SK-N-SH treated with all-trans-retinoic acid at 6 μM for 48 hours (cell line): ENCODE measurements at regions not wholly inside any gene's neighbourhood (a gene's known extent, or its start where the extent isn't known, plus 50 kb on each side); places are given as distances from the start of the nearest gene placed in this dataset.

Experiments used
- ATAC-seq: fragments of 200-7000 bp; cut with Tn5 transposase; 3 replicates; pipeline ENCODE4 v1.9.1; 2020; ENCODE audit warnings: mild to moderate bottlenecking, moderate library complexity
- ARNTL ChIP-seq: fragments of 450-650 bp; formaldehyde crosslinking; IDR thresholded peaks from 2 replicates; pipeline ENCODE4 v1.5.0; 2020; ENCODE audit warnings: low read depth, mild to moderate bottlenecking, moderate library complexity, borderline replicate concordance
- BACH2 ChIP-seq: fragments of 250-450 bp; sonication (Bioruptor Pico); IDR thresholded peaks from 2 replicates; pipeline ENCODE4 v1.9.0; 2021; ENCODE audit warnings: mild to moderate bottlenecking, borderline replicate concordance
- ESRRG ChIP-seq: fragments of 250-450 bp; sonication (Bioruptor Pico); IDR thresholded peaks from 2 replicates; pipeline ENCODE4 v1.6.1; 2021; ENCODE audit warnings: mild to moderate bottlenecking
- GLIS3 ChIP-seq: fragments of 250-450 bp; sonication (Bioruptor Pico); IDR thresholded peaks from 2 replicates; pipeline ENCODE4 v1.5.0; 2020; ENCODE audit warnings: mild to moderate bottlenecking, moderate library complexity
- ISL1 ChIP-seq: fragments of 250-450 bp; sonication (Bioruptor Pico); IDR thresholded peaks from 2 replicates; pipeline ENCODE4 v2.1.2; 2022; ENCODE audit warnings: mild to moderate bottlenecking, moderate library complexity
- PPARA ChIP-seq: fragments of 250-450 bp; sonication (Bioruptor Pico); IDR thresholded peaks from 2 replicates; pipeline ENCODE4 v1.5.0; 2020; ENCODE audit warnings: mild to moderate bottlenecking, borderline replicate concordance
- RARB ChIP-seq: fragments of 250-450 bp; sonication (Bioruptor Pico); IDR thresholded peaks from 2 replicates; pipeline ENCODE4 v1.8.0; 2021; ENCODE audit warnings: mild to moderate bottlenecking, moderate library complexity
- SNAI2 ChIP-seq: fragments of 250-450 bp; sonication (Bioruptor Pico); IDR thresholded peaks from 2 replicates; pipeline ENCODE4 v1.5.0; 2020; ENCODE audit warnings: mild to moderate bottlenecking, moderate library complexity
- TCF4 ChIP-seq: fragments of 250-450 bp; sonication (Bioruptor Pico); IDR thresholded peaks from 2 replicates; pipeline ENCODE4 v1.8.0; 2021; ENCODE audit warnings: mild to moderate bottlenecking, moderate library complexity, borderline replicate concordance
- TOX ChIP-seq: fragments of 250-450 bp; sonication (Bioruptor Pico); IDR thresholded peaks from 2 replicates; pipeline ENCODE4 v1.8.0; 2021; ENCODE audit warnings: mild to moderate bottlenecking, moderate library complexity, borderline replicate concordance
- ZC3H10 ChIP-seq: fragments of 250-450 bp; sonication (Bioruptor Pico); IDR thresholded peaks from 2 replicates; pipeline ENCODE4 v1.5.1; 2021; ENCODE audit warnings: mild to moderate bottlenecking, moderate library complexity
- ZFP3 ChIP-seq: fragments of 250-450 bp; sonication (Bioruptor Pico); IDR thresholded peaks from 2 replicates; pipeline ENCODE4 v1.5.0; 2020; ENCODE audit warnings: mild to moderate bottlenecking, moderate library complexity
- ZFP30 ChIP-seq: fragments of 450-650 bp; formaldehyde crosslinking; IDR thresholded peaks from 2 replicates; pipeline ENCODE4 v1.5.0; 2022; ENCODE audit warnings: mild to moderate bottlenecking, moderate library complexity
- ZNF565 ChIP-seq: fragments of 450-650 bp; formaldehyde crosslinking; conservative IDR thresholded peaks from 2 replicates; pipeline ENCODE4 v1.5.0; 2020; ENCODE audit warnings: low read depth, mild to moderate bottlenecking, moderate library complexity
- ZNF70 ChIP-seq: fragments of 450-650 bp; formaldehyde crosslinking; IDR thresholded peaks from 2 replicates; pipeline ENCODE4 v1.5.0; 2020; ENCODE audit warnings: mild to moderate bottlenecking, moderate library complexity
- ZNF8 ChIP-seq: fragments of 450-650 bp; formaldehyde crosslinking; IDR thresholded peaks from 2 replicates; pipeline ENCODE4 v1.5.0; 2020; ENCODE audit warnings: mild to moderate bottlenecking, moderate library complexity
- TF ChIP-seq, protein P1 (sequence below): fragments of 250-450 bp; sonication (Bioruptor Pico); IDR thresholded peaks from 2 replicates; pipeline ENCODE4 v1.5.1; 2020; ENCODE audit warnings: low read depth, mild to moderate bottlenecking, moderate library complexity
- TF ChIP-seq, protein P2 (sequence below): fragments of 250-450 bp; sonication (Bioruptor Pico); IDR thresholded peaks from 2 replicates; pipeline ENCODE4 v1.5.1; 2021; ENCODE audit warnings: mild to moderate bottlenecking, moderate library complexity
- TF ChIP-seq, protein P3 (sequence below): fragments of 250-450 bp; sonication (Bioruptor Pico); IDR thresholded peaks from 2 replicates; pipeline ENCODE4 v1.5.0; 2020; ENCODE audit warnings: mild to moderate bottlenecking, moderate library complexity
- TF ChIP-seq, protein P4 (sequence below): fragments of 250-450 bp; sonication (Bioruptor Pico); IDR thresholded peaks from 2 replicates; pipeline ENCODE4 v1.8.0; 2020; ENCODE audit warnings: mild to moderate bottlenecking, moderate library complexity, borderline replicate concordance

DNA sequence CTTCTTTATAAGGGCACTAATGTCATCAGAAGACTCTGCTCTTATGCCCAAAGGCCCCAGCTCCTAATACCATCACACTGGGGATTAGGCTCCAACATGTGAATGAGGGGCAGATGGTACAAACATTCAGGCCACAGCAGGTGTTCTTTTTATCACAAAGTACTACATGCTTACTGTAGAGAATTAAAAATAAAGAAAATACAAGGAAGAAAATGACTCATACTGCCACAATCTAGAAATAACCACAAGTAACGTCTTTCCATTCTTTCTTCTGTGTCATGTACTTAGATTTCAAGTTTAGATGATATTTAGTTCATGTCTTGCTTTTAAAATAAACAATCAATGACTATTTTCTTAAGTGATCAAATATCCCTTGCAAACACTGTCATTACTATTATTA lies 100.3 kb upstream of the NEDD4L start:
- TF ChIP-seq GLIS3 (CRISPR knock-in tag) (no peak), ZFP30 (no peak), PPARA (no peak), TCF4 (CRISPR knock-in tag) (no peak)
- TF ChIP-seq, protein P1, sequence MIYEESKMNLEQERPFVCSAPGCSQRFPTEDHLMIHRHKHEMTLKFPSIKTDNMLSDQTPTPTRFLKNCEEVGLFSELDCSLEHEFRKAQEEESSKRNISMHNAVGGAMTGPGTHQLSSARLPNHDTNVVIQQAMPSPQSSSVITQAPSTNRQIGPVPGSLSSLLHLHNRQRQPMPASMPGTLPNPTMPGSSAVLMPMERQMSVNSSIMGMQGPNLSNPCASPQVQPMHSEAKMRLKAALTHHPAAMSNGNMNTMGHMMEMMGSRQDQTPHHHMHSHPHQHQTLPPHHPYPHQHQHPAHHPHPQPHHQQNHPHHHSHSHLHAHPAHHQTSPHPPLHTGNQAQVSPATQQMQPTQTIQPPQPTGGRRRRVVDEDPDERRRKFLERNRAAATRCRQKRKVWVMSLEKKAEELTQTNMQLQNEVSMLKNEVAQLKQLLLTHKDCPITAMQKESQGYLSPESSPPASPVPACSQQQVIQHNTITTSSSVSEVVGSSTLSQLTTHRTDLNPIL (CRISPR knock-in tag), result no peak
- TF ChIP-seq, protein P2, sequence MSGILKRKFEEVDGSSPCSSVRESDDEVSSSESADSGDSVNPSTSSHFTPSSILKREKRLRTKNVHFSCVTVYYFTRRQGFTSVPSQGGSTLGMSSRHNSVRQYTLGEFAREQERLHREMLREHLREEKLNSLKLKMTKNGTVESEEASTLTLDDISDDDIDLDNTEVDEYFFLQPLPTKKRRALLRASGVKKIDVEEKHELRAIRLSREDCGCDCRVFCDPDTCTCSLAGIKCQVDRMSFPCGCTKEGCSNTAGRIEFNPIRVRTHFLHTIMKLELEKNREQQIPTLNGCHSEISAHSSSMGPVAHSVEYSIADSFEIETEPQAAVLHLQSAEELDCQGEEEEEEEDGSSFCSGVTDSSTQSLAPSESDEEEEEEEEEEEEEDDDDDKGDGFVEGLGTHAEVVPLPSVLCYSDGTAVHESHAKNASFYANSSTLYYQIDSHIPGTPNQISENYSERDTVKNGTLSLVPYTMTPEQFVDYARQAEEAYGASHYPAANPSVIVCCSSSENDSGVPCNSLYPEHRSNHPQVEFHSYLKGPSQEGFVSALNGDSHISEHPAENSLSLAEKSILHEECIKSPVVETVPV (CRISPR knock-in tag), result no peak
- TF ChIP-seq, protein P3, sequence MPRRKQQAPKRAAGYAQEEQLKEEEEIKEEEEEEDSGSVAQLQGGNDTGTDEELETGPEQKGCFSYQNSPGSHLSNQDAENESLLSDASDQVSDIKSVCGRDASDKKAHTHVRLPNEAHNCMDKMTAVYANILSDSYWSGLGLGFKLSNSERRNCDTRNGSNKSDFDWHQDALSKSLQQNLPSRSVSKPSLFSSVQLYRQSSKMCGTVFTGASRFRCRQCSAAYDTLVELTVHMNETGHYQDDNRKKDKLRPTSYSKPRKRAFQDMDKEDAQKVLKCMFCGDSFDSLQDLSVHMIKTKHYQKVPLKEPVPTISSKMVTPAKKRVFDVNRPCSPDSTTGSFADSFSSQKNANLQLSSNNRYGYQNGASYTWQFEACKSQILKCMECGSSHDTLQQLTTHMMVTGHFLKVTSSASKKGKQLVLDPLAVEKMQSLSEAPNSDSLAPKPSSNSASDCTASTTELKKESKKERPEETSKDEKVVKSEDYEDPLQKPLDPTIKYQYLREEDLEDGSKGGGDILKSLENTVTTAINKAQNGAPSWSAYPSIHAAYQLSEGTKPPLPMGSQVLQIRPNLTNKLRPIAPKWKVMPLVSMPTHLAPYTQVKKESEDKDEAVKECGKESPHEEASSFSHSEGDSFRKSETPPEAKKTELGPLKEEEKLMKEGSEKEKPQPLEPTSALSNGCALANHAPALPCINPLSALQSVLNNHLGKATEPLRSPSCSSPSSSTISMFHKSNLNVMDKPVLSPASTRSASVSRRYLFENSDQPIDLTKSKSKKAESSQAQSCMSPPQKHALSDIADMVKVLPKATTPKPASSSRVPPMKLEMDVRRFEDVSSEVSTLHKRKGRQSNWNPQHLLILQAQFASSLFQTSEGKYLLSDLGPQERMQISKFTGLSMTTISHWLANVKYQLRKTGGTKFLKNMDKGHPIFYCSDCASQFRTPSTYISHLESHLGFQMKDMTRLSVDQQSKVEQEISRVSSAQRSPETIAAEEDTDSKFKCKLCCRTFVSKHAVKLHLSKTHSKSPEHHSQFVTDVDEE (CRISPR knock-in tag), result no peak
- ATAC-seq, result 0 out of 3 replicates have a peak, but pooled peaks have one; percentile 34

DNA sequence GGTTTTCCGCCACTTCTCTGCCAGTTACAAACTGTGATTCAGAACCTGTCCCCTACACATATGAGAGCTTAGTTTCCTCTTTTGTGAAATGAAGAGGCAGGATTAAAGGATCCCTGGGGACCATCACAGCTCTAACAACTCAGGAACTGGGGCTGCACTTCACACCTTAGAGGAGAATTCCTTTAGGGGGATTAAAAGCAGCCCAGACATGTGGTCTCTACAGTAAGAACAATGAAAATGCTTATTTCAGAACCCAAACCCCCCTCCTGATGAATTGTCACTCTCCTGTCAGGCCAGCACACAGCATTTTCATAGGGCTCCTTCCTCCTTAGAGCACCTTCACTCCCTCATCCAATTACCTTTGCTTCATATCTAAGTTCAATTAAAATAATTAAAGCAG lies 101.5 kb upstream of the NEDD4L start:
- TF ChIP-seq PPARA, result no peak
- TF ChIP-seq, protein P4, sequence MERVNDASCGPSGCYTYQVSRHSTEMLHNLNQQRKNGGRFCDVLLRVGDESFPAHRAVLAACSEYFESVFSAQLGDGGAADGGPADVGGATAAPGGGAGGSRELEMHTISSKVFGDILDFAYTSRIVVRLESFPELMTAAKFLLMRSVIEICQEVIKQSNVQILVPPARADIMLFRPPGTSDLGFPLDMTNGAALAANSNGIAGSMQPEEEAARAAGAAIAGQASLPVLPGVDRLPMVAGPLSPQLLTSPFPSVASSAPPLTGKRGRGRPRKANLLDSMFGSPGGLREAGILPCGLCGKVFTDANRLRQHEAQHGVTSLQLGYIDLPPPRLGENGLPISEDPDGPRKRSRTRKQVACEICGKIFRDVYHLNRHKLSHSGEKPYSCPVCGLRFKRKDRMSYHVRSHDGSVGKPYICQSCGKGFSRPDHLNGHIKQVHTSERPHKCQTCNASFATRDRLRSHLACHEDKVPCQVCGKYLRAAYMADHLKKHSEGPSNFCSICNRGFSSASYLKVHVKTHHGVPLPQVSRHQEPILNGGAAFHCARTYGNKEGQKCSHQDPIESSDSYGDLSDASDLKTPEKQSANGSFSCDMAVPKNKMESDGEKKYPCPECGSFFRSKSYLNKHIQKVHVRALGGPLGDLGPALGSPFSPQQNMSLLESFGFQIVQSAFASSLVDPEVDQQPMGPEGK (CRISPR knock-in tag), result no peak
- TF ChIP-seq ZNF8, result no peak
- TF ChIP-seq ZC3H10, result no peak
- no peak for TF ChIP-seq SNAI2 (CRISPR knock-in tag)
- no peak for TF ChIP-seq RARB (CRISPR knock-in tag)
- no peak for TF ChIP-seq TOX (CRISPR knock-in tag)
- TF ChIP-seq, protein P1 (CRISPR knock-in tag), result no peak
- TF ChIP-seq ZNF70 (CRISPR knock-in tag), result no peak
- no peak for TF ChIP-seq ESRRG (CRISPR knock-in tag)
- TF ChIP-seq GLIS3 (CRISPR knock-in tag), result no peak
- no peak for ATAC-seq

DNA sequence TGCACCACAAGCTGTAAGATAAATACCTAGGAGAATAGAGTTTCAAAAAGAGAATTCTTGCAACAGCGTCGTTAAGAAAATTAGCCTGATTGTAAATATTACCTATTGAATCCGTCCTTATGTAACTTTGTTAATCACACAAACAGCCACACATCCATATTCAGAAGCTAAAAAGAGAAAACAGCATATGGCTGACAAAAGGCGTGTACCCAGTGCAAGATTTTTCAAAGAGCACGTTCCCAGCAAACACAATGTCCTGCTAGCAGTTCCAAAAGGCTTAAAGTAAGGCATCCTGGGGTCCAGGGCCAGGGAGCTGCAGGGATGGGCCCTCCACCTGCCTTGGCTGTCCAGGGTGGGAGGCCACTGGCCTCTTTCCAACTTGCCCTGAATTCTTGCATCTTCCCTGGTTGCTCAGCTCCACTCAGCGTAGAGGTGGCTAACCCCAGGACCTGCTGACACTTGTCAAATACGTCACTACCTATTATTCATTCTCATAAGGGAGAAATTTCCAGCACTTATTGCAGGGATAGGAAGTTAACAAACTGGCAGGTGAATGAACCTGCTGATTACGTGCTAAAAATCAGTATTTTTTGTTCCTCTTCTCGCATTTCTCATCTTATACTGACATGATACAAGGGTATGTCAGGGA lies 102.1 kb upstream of the NEDD4L start:
- no peak for ATAC-seq
- TF ChIP-seq PPARA, result no peak
- TF ChIP-seq ZFP30, result no peak
- no peak for TF ChIP-seq TCF4 (CRISPR knock-in tag)
- no peak for TF ChIP-seq GLIS3 (CRISPR knock-in tag)
- TF ChIP-seq RARB (CRISPR knock-in tag), result no peak
- no peak for TF ChIP-seq SNAI2 (CRISPR knock-in tag)
- TF ChIP-seq ARNTL (CRISPR knock-in tag), result no peak
- TF ChIP-seq ZNF70 (CRISPR knock-in tag), result no peak
- TF ChIP-seq ISL1 (CRISPR knock-in tag), result no peak
- no peak for TF ChIP-seq ZFP3 (CRISPR knock-in tag)
- no peak for TF ChIP-seq ESRRG (CRISPR knock-in tag)

DNA sequence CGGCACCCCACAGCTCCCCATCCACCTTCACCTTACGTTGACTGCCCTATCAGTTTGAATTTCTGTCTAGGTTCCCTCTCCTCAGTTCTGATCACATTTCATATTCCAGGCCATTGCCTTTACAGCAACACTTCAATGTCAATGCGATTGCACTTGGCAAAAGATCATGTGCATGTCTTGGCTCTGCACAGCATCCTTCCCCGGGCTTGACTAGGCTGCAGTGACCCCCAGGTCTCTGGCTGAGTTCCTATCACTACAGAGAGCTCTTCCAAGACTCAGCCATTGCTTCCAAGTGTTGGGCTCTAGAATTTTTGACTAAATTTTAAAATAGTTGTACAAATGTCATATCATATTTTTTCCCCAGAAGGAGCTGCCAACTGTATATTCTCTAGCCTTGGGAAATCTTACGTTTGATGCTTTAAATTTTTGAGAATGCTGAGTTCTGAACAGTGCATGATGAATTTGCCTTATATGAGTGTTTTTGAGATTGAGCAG lies 103.8 kb upstream of the NEDD4L start:
- ATAC-seq, result no peak
- TF ChIP-seq, protein P3 (CRISPR knock-in tag), result no peak
- TF ChIP-seq ZNF565 (CRISPR knock-in tag), result no peak
- no peak for TF ChIP-seq BACH2
- TF ChIP-seq, protein P2 (CRISPR knock-in tag), result no peak
- no peak for TF ChIP-seq ZFP30
- TF ChIP-seq GLIS3 (CRISPR knock-in tag), result no peak
- no peak for TF ChIP-seq PPARA
